LNCAP (cell line): ENCODE measurements at regions not wholly inside any gene's neighbourhood (a gene's known extent, or its start where the extent isn't known, plus 50 kb on each side); places are given as distances from the start of the nearest gene placed in this dataset.

Experiments
- TF ChIP-seq, protein P1 (sequence below): fragments of 450-650 bp; IDR thresholded peaks from 2 replicates; pipeline ENCODE4 v1.5.1; 2017; ENCODE audit warnings: mild to moderate bottlenecking

DNA sequence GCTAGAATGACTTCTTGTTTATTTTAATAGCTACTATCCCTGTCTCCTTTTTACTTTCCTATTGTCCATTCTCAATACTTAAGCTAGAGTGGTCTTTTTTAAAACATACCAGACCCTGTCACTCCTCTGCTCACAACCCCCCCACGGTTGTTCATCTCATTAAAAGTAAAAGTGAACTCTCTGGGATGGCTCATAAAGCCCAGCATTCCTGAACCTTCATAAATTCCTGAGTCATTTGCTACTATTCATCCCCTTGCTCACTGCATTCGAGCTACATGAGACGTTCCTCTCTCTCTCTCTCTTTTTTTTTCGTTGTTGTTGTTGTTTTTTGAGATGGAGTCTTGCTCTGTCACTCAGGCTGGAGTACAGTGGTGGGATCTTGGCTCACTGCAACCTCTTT is 148.7 kb upstream of the DSEL start:
- TF ChIP-seq, protein P1, sequence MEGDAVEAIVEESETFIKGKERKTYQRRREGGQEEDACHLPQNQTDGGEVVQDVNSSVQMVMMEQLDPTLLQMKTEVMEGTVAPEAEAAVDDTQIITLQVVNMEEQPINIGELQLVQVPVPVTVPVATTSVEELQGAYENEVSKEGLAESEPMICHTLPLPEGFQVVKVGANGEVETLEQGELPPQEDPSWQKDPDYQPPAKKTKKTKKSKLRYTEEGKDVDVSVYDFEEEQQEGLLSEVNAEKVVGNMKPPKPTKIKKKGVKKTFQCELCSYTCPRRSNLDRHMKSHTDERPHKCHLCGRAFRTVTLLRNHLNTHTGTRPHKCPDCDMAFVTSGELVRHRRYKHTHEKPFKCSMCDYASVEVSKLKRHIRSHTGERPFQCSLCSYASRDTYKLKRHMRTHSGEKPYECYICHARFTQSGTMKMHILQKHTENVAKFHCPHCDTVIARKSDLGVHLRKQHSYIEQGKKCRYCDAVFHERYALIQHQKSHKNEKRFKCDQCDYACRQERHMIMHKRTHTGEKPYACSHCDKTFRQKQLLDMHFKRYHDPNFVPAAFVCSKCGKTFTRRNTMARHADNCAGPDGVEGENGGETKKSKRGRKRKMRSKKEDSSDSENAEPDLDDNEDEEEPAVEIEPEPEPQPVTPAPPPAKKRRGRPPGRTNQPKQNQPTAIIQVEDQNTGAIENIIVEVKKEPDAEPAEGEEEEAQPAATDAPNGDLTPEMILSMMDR = no peak

DNA sequence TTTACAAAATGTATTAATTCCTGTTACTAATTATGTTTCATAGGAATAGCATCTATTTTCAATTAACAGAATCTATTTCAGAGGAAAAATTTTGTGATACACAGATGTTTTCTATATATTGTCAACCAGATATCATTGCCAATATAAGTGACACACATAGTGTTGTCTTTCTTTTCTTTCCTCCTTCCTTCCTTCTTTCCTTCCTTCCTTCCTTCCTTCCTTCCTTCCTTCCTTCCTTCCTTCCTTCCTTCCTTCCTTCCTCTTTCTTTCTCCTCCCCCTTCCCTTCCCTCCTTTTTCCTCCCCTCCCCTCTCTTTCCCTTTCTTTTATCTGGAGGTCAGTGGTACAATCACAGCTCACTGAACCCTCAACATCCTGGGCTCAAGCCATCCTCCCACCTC is 146.5 kb upstream of the DSEL start:
- TF ChIP-seq, protein P1 = no peak

DNA sequence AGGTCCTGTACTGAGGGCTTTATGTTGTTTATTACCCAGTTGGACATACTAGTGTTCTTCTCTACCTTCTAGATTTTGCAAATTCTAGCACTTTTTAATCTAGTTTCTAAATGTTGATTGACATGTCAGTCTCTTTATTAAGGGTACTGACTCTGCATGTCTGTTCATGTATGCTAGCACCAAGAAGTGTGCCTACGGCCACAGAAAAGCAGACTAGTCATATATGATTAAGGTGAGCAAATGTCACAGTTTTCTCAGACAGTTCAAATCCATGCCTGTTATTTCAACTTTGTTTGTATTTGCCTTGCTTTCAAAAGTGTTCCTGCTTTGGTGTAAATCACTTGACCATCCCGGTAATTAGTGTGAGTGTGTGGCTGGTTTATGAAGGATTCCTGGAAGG is 145.0 kb upstream of the DSEL start:
- TF ChIP-seq, protein P1 = no peak

DNA sequence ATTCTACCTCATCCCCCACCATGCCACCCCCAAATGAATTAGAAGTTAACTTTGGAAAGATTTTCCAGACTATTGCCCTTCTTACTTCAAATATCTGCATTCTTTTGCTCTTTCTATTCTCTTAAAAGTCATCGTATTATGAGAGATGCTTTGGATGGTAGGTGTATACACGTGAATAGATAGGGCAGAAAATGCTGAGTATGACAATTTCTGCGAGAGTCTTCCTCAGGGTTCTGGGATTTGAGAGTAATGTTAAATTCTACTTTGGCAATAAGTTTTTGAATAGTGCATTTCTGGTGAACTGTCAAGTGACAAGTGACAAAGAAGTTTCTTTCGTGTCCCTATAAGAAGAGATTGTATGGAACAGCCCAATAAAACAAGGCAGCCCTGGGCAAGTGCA is 137.6 kb upstream of the DSEL start:
- TF ChIP-seq, protein P1 = no peak

DNA sequence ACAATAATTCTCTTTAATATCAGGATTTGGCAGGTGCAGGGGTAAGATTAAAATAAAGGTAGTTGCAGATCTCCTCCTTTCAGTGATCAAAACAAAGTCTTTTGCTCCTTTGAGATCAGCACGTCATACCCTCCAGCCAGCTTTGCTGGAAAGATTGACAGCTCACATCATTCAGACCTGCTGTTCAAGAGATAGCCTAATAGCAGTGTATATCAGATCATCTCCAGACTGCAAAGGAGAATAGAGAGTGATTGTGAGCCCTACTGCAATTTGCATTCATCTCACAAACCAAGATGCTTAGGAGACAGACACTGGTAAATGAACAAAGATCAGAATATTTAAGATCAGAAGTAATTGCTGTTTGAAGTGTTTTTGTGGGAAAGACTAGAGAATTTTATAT is 135.8 kb upstream of the DSEL start:
- TF ChIP-seq, protein P1 = no peak

DNA sequence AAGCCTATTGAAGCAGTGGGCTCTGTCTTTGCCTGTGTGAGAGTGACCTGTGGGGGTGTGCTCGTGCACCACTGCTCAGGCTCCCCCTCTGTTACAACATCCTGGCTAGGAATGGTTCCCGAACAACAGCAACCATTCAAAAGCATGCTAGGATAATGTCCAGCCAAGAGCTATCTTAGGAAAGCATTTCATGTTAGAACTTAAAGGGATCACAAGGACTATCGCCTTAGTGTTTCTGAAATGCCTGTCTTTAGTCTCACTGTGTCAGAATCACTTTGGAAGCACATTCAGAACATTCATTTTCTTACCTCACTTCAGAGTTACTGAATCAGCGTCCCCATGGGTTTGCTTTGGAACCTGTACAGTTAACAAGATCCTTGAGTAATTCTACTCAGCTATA is 134.9 kb upstream of the DSEL start:
- TF ChIP-seq, protein P1 = no peak

DNA sequence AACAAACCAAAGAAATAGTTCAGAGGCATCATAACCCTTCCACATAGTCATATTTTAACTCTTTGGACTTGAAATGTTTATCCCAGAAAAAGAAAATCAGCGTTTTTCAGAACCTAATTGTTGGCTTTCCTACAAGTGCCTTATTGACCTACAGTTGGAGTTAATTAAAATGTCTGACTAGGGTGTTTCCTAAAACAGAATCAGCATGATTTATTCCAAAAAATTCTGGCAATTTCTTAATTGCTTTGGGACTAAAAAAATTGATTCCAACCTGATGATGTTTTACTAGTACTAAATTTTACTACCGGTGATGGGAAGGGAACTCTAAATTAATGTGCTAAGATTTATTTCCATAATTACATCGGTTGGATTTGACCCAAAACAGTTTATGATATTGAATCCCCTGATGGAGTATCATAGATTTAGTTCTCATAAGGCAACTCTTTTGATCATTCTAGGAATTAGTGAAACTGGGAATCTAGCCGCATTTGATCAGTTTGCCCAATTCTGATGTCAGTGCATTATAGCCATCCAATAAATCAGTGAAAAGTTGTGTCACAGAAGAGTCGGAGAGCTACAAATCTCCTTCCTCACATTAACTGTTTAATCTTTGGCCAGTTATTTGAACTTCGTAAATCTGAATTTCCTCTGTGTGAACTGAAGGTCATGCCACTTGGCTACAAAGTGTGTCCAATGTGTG is 134.3 kb upstream of the DSEL start:
- TF ChIP-seq, protein P1 = no peak

DNA sequence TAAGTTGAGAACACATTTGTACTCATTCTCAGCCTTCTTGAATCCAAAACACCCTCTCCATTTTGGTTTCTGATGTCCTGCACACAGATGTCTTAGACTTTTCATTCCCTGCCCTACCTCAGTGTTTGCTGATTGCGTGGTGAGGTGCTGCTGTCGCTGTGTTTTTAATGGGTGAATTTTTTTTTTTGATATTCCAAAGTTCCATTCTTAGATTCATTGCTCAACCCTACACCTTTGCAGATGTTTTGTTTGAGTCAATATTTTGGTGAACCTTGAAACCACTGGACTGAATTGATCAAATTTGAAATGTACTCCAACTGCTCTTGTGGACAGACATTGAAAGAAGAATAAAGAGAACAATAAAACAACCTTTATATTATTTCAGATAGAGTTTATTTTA is 130.4 kb upstream of the DSEL start:
- TF ChIP-seq, protein P1 = no peak
